HG02852 (cell line): ENCODE measurements at regions not wholly inside any gene's neighbourhood (a gene's known extent, or its start where the extent isn't known, plus 50 kb on each side); places are given as distances from the start of the nearest gene placed in this dataset.
"Not testable (repeated sequence)": the region's sequence is repeated elsewhere in the genome, so short reads cannot be mapped to it uniquely, and the experiment has no call there.

ENCODE experiments used
- ATAC-seq: cut with Tn5 transposase; IDR thresholded peaks from one replicate; pipeline ENCODE4 v1.9.1; 2021; ENCODE audit warnings: mild to moderate bottlenecking, moderate library complexity; ENCODE audit not compliant: unreplicated experiment

- no peak for ATAC-seq
Measured at GRCh38 chr18:78805840-78806239, 173.8 kb upstream of the SALL3 start.

GRCh38 chr18:78807668-78808067 is 171.9 kb upstream of the SALL3 start:
- ATAC-seq = no peak

DNA sequence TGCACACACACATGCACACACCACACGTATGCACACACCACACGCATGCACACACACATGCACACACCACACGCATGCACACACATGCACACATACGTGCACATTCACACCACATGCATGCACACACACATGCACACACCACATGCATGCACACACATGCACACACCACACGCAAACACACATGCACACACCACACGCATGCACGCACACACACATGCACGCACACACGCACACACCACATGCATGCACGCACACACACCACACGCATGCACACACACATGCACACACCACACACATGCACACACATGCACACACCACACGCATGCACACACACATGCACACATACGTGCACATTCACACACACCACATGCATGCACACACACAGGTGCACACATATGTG is 169.8 kb upstream of the SALL3 start:
- no peak for ATAC-seq

DNA sequence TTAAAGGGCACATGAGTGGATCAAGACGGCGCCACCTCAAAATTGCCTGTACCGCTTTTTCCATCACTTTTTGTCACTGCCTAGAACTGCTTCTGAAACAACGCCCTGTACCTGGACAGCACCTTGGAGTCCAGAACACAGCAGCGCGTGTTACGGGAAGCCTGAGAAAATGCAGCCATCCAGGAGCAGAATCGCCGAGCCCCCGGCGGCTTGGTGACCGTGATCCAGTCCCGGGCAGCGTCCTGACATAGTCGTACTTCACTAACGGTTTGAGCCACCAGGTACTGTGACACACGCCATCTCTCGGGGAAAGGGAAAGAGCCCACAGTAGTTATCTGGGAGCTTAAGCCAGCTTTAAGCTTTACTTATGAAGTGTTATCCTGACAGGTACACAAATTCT is 168.9 kb upstream of the SALL3 start:
- no peak for ATAC-seq

GRCh38 chr18:78812067-78812466 is 167.6 kb upstream of the SALL3 start:
- ATAC-seq = no peak

- no peak for ATAC-seq
Measured at GRCh38 chr18:78813156-78813555, 166.5 kb upstream of the SALL3 start.

- ATAC-seq = no peak
Measured at GRCh38 chr18:78813936-78814710, 165.5 kb upstream of the SALL3 start.

GRCh38 chr18:78814766-78815165 is 164.9 kb upstream of the SALL3 start:
- no peak for ATAC-seq

GRCh38 chr18:78816114-78816513 is 163.5 kb upstream of the SALL3 start:
- no peak for ATAC-seq

- no peak for ATAC-seq
Measured at GRCh38 chr18:78816916-78817315, 162.7 kb upstream of the SALL3 start.

DNA sequence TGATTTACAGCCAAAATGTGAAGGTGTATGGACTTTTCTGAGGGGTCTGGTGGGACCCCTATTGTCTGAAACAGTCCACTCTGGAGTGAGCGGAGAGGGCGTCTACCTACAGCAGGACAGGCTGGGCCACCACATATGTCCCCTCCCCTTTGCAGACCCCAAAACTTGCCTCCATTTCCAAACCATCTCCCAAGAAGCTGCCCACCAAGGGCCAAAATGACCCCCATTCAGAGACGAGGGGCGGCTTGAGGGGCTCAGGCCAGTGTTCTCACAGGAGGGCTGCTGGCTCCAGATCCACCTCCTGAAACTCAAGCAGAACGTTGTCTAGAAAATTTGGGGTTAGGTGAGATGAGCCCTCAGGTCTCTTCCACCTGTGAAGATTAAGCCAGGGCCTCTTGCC is 161.1 kb upstream of the SALL3 start:
- no peak for ATAC-seq

- no peak for ATAC-seq
Measured at GRCh38 chr18:78818961-78819360, 160.7 kb upstream of the SALL3 start.

GRCh38 chr18:78820161-78820834 is 159.3 kb upstream of the SALL3 start:
- no peak for ATAC-seq

GRCh38 chr18:78821396-78821795 is 158.2 kb upstream of the SALL3 start:
- no peak for ATAC-seq

DNA sequence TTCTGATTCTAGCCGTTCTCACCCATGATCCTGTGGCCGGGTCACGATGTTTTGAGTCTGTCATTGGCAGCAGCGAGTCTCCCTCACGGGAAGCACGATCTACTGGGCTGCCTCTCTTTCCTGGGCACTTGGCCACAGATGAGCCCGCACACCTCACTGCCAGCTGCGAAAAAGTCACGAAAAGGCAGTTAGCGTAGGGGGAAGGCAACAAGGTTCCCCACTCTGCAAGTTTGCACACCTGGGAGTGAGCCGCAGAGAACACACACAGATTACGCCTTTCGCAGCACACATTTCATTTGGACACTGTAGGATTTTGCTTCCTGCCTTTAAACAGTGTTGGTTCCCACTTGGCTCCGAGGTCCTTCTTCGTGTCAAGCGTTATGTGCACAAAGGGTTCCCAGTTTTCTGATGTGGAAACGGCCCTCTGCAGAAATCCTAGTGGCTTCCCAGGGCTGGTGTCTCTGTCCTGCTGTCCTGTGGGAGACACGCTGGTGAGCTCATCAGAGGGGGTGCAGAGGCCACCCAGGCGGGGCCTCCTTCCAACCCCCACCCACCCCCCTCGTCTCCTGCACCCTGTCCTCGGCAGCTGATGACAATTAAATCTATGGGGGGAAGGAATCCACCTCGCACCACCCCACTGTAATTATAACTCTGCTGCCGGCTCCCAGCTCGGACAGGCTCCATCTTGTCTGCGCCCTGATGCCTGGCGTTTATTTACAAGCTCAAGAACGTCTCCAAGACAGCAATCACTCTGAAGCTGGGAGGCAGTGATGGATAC is 157.3 kb upstream of the SALL3 start:
- ATAC-seq = no peak

- no peak for ATAC-seq
Measured at GRCh38 chr18:78822949-78823285, 156.7 kb upstream of the SALL3 start.

DNA sequence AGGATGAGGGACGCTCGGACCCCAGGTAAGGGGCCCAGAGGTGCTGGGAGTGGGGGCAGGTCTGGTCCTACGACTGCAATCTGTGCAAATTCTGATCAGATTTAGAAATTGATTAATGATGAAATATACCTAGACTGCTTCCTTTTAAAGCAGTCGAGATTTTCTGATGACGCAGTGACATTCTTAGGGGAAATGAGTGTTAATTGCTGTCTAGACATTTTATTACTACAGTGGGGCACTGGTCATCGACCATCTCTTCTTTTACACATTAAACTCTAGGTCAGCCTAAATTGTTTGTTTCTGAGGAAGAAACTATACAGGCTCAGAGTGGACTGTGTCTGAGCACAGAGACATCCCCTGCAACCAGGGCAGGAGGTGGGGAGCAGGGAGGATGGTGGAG is 154.4 kb upstream of the SALL3 start:
- ATAC-seq = no peak

DNA sequence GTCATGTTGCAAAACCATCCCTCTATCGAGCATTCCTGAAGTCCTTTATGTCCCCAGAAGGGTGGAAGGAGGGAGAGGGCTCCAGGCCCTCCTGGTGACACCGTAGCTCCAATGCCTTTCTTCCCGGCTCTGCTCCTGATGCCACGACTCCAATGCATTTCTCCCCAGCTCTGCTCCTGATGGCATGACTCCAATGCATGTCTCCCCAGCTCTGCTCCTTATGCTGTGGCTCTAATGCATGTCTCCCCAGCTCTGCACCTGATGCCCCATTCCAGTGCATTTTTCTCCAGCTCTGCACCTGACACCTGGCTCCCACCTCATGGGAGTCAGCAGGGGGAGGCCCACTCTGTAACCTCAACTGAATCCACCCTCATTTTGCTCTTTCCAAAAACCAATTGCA is 153.0 kb upstream of the SALL3 start:
- ATAC-seq = no peak

- no peak for ATAC-seq
Measured at GRCh38 chr18:78827141-78827540, 152.5 kb upstream of the SALL3 start.

GRCh38 chr18:78828131-78828530 is 151.5 kb upstream of the SALL3 start:
- ATAC-seq = no peak

- ATAC-seq = not testable (repeated sequence)
Measured at GRCh38 chr18:78829026-78829425, 150.6 kb upstream of the SALL3 start.

- ATAC-seq = no peak
Measured at GRCh38 chr18:78830161-78830560, 149.5 kb upstream of the SALL3 start.
